HG02870 (cell line): ENCODE measurements at regions not wholly inside any gene's neighbourhood (a gene's known extent, or its start where the extent isn't known, plus 50 kb on each side); places are given as distances from the start of the nearest gene placed in this dataset.
"Not testable (repeated sequence)": the region's sequence is repeated elsewhere in the genome, so short reads cannot be mapped to it uniquely, and the experiment has no call there.

Experiments
- ATAC-seq: cut with Tn5 transposase; IDR thresholded peaks from one replicate; pipeline ENCODE4 v1.9.1; 2021; ENCODE audit warnings: mild to moderate bottlenecking, moderate library complexity; ENCODE audit not compliant: unreplicated experiment

DNA sequence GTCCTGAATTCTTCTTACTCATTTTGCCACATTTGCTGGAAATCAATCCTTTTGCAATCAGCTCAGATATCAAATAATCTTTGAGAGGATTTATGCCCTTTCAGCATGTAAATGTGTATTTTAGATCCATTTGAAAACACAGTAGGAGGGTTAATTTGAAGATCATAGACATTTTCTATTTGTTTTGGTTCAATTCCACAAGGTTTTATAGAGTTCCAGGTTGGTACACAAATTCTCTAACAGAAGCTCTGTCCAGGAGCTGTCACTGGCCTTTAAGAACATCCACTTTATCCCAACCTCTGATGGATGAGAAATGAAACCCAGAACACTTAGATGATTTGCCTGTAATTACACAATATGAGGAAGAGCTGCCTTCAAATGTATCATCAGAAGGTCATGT, 157.3 kb upstream of the CHAC2 start:
- no peak for ATAC-seq

DNA sequence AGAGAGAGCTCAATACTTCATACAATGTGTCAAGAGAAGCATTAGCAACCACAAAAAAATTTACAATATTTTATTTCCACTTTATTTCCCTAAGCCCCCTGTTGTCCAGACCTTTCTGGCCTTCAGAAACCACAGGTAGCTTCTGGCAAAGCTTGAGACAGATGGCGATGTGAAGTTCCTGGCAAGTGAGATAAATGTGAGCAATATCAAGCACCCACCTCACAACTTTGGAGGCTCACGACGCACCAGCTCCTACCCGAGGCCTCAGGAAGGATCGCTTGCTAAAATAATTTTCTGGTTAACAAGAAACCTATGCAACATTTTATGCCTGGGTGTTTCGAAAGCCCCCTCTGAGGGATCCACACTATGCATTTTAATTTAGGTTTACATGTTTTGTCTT, 158.1 kb upstream of the CHAC2 start:
- ATAC-seq: no peak

DNA sequence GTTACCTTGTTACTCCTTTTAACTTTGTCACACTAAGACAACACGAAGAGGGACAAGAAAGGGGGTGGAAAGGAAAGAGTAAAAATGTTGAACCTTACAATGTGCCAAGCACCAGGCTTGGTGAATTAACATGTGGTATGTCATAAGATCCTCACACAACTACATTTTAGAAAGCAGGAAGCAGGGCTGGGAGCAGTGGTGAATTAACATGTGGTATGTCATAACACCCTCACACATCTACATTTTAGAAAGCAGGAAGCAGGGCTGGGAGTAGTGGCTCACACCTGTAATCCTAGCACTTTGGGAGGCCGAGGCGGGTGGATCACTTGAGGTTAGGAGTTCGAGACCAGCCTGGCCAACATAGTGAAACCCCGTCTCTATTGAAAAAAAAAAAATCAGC, 159.3 kb upstream of the CHAC2 start:
- ATAC-seq: no peak

DNA sequence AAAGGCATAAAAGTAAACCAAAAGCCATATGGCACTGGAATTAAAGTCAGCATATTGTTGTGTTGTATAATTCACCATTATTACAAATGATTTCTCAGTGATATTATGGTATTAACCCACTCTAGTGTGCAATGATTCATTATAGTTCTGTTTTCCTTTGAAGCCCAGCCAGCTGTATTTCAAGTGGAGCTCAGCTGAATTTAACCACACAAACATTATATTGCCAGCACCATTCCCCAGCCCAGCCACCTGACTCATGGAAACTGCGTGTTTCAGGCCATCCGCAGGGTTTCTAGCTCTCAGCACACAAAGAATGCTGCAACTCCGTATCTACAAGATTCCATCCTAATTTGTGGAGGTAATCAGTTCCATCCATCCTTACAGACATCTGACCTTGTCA, 166.8 kb upstream of the CHAC2 start:
- no peak for ATAC-seq

DNA sequence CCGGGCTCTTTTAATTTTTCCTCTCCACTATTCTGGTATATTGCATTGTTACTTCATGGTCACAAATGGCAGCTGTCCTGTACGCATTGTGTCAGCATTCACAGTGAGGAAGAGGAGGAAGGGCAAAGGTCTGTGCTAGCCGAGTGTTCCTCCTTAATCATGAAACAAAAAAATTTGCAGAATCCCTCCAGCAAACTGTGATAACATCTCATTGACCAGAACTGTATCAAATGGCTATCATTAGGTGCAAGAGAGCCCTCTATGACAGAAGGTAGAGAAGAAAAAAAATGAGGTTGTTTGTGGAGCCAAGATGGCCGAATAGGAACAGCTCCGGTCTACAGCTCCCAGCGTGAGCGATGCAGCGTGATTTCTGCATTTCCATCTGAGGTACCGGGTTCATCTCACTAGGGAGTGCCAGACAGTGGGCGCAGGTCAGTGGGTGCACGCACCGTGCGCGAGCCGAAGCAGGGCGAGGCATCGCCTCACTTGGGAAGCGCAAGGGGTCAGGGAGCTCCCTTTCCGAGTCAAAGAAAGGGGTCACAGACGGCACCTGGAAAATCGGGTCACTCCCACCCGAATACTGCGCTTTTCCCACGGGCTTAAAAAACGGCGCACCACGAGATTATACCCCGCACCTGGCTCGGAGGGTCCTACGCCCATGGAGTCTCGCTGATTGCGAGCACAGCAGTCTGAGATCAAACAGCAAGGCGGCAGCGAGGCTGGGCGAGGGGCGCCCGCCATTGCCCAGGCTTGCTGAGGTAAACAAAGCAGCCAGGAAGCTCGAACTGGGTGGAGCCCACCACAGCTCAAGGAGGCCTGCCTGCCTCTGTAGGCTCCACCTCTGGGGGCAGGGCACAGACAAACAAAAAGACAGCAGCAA, 180.6 kb upstream of the CHAC2 start:
- not testable (repeated sequence) for ATAC-seq

DNA sequence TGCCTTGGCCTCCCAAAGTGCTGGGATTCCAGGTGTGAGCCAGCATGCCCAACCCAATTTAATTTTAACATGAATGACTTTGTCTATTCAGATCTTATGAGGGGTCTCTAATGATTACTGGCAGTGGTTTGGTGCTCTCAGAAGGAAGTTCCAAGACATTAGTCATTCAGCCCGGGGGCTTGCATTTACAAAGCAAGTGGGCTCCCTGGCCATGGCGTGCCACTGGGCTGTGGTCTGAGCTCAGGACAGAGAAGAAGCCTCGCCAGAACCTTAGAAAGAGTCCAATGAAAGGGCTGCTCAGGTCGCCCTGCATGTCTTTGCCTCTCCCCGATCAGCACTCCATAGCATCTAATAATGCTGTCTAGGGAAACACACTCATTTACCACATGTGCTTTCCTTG, 182.6 kb upstream of the CHAC2 start:
- ATAC-seq: no peak

DNA sequence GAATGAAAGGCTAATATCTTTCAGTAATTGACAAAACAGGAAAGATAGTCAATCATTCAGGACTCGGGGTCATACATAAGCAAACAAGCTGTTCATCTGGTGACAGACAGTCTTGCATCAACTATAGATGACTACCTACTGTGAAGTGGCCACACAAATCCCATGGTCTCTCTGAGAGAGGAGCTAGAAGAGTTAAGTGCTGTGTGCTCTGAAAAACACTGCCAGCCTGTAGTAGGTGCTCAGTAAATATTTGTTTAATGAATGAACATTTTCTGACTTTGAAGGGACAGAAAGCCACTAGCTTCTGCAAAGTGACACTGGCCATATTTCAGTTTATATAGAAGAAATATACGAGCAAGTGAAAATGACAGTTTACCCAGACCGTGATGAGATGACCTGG, 184.0 kb upstream of the CHAC2 start:
- ATAC-seq: no peak

DNA sequence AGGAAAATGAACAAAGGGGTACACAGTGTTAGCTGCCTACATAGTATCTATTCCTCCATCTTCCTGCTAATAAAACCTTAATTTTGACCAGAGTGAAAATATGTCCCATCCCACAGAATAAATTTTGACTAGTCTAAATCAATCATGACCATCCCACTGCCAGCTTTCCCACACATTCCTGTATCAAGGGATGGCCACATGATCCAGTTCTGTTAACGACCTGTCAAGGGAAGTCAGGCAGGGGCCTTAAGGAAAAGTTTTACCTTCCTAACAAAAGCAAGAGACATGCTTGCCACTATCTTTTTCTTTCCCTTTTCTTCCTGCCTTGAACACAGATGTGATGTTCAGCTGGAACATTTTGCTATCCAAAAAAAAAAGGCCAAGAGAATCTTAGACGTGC, 185.0 kb upstream of the CHAC2 start:
- ATAC-seq: no peak

DNA sequence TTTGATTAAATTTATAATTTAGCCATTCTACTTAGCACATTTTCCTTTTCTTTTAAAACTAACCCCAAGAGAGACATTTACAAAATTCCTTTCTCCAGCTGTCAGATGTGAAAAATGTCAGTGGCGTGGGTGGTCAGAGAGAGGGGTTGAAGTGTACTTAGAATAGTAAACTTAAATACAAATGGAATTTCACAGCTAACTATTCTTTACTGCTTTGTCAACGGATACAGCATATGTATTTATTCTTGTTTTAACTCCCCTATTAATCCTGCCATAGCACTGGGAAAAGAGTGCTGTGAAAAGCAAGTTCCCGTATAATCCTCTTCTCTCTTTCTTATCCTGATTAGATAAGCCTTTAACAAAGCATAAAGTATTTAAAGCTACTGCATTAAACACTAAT, 191.4 kb upstream of the CHAC2 start:
- no peak for ATAC-seq

DNA sequence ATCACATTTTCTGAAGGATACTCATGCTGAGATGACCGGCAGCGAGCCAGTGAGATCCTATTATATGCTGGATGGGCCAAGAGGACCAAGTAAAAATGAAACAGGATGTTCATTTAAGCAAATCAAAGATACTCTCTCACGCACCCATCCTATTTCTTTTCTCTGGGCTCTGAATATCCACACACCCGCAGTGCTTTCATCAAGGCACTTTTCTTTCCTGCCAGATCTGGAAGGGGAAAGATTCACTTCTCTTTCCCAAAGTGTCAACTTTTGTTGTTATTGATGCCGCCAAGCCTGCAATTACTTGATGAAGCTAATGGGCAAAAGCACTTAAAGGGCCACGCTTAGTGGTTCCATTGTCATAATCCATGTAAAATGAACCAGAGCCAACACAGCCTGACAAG, 191.9 kb upstream of the CHAC2 start:
- no peak for ATAC-seq

DNA sequence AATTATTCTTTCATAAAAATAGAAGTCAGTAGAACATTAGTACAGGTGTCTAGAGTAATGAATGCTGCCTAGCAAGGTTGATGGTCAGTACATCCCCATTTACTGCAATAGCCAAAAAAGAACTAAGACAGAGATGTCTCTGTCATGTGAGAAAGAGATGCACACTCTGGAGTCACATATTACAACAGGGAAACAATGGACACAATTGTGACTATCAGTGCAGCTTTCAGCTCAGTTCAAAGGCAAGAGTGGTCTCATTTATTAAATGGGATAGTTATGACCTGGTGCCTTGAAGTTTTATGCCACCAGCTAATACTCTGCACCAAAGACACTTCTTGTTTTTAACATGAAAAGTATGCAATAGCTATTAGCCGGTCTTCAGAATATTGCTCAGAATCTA, 194.9 kb upstream of the CHAC2 start:
- no peak for ATAC-seq

DNA sequence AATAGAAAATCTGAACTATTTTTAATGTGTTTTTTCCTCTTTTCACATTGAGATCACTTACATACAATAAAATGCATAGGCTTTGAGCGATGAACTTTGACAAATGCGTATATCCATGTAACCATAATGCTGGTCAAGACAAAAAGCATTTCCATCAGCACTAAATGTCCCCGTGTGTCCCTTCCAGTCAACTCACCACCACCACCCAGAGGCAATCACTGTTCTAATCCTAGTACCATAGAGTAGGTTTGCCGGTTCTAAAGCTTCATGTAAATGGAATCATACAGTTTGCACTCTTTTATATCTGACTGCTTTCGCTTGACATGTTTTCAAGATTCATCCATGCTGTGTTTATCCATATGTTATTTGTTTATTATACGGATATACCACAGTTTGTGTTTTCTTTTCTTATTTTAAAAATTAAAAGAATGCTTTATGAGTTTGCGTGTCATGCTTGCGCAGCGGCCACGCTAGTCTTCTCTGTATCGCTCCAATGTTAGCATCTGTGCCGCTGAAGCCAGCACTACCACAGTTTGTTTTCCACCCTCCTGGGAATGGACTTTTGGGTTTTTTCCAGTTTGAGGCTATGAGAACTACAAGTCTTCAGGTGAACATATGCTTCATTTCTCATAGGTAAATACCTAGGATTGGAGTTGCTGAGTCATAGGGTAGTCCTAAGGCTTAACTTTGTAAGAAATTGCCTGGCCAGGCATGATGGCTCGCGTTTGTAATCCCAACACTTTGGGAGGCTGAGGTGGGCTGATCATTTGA, 197.5 kb upstream of the CHAC2 start:
- no peak for ATAC-seq

DNA sequence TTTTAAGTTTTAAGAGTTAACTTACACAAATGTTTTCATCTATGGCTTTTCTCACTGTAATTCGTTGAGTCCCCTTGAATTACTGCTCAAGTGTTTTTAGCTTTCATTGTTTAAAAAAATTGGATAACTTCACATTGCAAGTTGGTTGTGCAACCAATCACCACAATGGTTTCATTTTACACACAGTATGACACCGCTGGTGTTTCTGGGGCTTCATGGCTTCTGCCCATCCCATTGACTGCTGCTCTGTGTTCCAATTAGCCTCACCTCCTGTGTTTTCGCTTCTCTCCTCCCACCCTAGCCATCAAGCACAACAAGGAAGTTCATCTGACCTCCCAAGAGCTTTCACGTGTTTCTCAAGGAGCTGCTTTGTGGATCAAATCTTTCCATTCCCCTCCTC, 199.1 kb upstream of the CHAC2 start:
- ATAC-seq: no peak

DNA sequence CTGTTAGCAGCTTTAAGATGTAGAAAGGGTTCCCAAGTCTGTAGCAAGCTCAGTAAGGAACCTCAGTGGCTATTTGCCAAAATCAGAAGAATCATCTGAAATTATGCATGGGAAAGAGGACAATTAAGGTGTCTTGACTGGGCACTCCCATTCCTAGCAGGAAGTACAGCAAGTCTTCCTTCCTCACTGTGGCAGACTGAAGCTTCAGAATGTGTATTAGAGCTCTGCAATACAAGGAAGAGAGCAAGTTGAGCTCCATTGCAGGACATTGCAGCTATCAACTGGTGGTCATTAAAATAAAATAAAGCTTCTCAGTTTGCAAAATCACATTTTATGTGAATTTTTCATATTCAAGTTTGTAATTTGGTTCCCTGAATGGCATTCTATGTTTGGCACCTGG, 200.5 kb upstream of the CHAC2 start:
- no peak for ATAC-seq

DNA sequence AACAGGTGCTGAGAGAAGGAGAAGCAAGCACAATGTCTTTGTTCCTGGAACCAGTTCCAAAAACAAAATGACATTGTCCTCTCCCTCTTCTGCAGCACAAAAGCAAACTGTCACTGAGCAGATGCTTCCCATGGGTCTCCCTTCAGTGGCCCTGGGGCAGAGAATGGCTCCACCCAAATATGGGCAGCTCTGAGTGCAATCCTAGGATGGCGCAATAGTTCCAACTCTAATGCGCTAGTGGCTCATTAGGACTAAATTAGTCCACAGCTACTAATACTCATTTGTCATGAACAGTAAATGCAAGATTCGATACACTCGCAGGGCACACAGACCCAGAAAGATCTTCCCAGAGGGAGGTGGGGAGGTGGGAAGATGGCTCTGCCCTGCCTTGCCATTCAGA, 205.2 kb upstream of the CHAC2 start:
- ATAC-seq: no peak

DNA sequence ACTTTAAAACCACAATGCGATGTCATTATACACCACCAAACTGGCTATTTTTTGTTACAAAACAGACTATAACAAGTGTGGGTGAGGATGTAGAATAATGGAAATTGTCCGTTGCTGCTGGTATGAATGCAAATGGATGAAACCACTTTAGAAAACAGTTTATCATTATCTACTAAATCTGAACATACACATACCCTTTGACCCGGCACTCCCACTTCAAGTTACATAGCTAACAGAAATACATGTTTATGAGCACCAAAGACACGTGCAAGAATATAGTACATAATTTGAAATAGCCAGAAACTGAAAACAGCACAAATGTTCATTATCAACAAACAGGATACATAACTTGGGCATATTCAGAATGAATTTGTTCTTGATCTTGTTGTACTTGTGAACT, 206.4 kb upstream of the CHAC2 start:
- ATAC-seq: no peak

DNA sequence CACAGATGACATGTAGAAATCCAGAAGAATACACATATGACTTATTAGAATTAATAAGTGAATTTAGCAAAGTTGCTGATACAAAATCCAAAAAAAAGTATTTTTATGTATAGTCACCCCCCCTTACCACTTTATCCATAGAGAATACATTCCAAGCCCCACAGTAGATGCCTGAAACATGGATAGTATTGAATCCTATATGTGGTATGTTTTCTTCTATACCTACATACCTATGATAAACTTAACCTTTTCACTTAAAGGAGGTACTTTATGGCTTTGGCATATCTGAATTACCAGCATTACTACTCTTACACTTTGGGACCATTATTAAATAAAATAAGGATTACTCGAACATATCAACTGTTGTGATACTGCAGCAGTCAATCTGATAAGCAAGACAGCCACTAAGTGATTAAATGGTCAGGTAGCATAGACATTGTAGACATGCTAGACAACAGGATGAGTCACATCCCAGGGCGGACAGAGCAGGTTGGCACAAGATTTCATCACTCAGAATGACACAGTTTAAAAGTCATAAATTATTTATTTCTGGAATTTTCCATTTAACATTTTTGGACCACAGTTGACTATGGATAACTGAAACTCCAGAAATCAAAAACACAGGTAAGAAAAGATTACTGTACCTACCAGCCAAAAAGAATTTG, 208.2 kb upstream of the CHAC2 start:
- ATAC-seq: no peak

DNA sequence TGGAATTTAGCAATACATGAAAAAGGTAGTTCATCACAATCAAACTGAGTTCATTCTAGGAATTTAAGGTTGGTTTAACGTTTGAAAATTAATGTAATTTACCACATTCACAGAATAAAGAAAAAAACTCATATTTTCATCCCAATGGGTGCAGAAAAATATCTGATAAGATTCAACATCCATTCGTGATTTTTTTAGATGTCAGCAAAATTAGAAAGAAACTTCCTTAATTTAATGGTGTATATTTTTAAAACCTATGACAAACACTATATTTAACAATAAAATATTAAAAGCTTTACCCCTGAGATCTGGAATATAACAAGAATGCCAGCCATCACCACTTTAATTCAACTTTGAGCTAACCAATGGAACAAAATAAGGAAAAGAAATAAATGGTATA, 208.7 kb upstream of the CHAC2 start:
- ATAC-seq: no peak

DNA sequence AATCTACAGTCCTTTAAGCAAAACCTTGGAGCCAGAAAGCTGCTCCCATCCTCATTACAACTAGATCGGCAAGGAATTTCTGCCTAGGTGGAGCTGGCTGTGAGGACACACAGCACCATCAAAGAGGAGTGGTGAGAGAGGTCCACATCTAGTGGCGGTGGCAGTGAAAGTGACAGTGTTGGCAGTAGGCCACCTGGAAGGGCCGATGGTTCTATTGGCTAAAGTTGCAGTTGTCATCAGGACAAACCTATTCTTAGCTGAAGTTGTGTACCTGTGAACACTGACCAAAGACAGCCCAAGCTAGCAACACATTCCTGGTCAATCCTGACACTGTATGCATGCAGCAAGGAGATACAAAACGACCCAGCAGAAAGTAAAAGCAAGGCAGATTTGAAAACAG, 218.1 kb upstream of the CHAC2 start:
- no peak for ATAC-seq

DNA sequence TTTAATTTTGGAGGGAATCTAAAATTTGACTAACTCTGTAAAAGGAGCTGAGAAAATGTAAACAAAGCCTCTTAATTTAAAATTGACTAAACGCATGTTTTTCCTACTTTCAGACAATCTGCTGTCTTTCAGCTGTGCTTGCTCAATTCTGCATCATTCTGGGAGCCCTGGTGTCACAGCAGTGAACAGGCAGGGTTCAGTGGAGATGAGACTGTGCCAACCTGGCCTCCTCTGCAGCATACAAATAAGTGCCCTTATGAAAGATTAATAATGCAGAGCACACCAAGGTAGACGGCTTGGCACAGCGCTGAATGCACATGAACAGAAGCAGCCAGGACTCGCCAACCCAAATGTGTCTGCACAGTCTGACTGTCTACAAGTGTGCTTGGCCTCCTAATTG, 222.0 kb upstream of the CHAC2 start:
- ATAC-seq: no peak

DNA sequence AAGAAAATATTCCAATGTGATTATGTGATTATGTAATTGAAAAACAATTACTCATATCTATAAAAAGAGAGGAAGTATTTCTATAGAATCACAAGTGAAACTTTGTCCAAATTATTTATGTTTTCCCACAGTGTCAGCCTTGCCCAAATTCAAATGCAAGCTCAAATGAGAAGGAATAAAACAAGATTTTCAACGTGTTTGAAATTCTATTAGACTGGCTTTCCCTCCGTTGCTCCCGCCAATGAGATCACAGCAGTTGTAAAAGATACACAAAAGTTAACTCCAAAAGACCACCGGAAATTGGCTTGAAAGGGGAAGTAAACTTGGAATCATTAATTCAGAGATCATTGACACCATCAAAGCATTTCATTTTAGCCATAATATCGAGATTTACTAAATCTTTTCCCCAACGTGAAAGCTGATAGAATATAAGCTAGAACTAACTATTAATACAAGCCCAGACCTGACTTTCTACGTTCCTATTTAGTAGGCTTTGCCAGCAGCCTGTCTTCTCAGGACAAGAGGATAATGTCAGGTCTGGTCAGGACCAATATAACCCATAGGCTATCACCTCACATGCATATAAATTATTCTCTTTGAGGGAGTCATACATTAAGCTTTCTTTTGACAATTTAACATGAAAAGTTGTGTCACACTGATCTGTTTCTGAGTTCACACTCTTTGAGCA, 222.6 kb upstream of the CHAC2 start:
- ATAC-seq: no peak
